Suprapubic skin (tissue), 4 donors: ENCODE measurements at regions not wholly inside any gene's neighbourhood (a gene's known extent, or its start where the extent isn't known, plus 50 kb on each side); places are given as distances from the start of the nearest gene placed in this dataset.

Source experiments
- DNase-seq, 2 donors: peaks; one replicate each; pipeline ENCODE4 v3.0.0-alpha.2; 2019; ENCODE audit warnings: low spot score in 2 of 2
- H3K27ac ChIP-seq: fragments of 200-600 bp; sonication (generic); one replicate; pipeline ENCODE4 v1.5.1; 2019
- H3K27me3 ChIP-seq: fragments of 200-600 bp; sonication (generic); one replicate; pipeline ENCODE4 v1.5.1; 2019
- H3K36me3 ChIP-seq: fragments of 200-600 bp; sonication (generic); one replicate; pipeline ENCODE4 v1.5.1; 2019
- H3K4me1 ChIP-seq: fragments of 200-600 bp; sonication (generic); one replicate; pipeline ENCODE4 v1.5.1; 2019
- H3K4me3 ChIP-seq: fragments of 200-600 bp; sonication (generic); one replicate; pipeline ENCODE4 v1.5.1; 2019; ENCODE audit warnings: mild to moderate bottlenecking
- H3K9me3 ChIP-seq: fragments of 200-600 bp; sonication (generic); one replicate; pipeline ENCODE4 v1.5.1; 2019
- EP300 ChIP-seq: sonication (generic); formaldehyde crosslinking; IDR thresholded peaks from one replicate; pipeline ENCODE4 v1.6.1; 2017; ENCODE audit warnings: antibody characterized with exemption
- POLR2A ChIP-seq, 2 donors: fragments of 450-650 bp; IDR thresholded peaks; one replicate each; pipeline ENCODE4 v1.6.1; 2017; ENCODE audit warnings: antibody characterized with exemption in 2 of 2, mild to moderate bottlenecking in 2 of 2, moderate library complexity in 2 of 2
- POLR2AphosphoS5 ChIP-seq, 3 donors: sonication (generic); formaldehyde crosslinking; IDR thresholded peaks; one replicate each; pipeline ENCODE4 v1.6.1; 2017; ENCODE audit warnings: antibody characterized with exemption in 3 of 3
- WGBS: methylation state at CpG from one replicate; pipeline ENCODE4 v1.1.5; 2018; 5-methylcytosine and 5-hydroxymethylcytosine counted together
- TF ChIP-seq, protein P1 (sequence below), 2 donors: fragments of 200-600 bp in 1 of 2; fragments of 450-650 bp in 1 of 2; sonication (generic) in 1 of 2; IDR thresholded peaks; one replicate each; pipeline ENCODE4 v1.5.1; 2016 to 2019; ENCODE audit warnings: antibody characterized with exemption in 2 of 2, mild to moderate bottlenecking in 1 of 2, moderate library complexity in 1 of 2

DNA sequence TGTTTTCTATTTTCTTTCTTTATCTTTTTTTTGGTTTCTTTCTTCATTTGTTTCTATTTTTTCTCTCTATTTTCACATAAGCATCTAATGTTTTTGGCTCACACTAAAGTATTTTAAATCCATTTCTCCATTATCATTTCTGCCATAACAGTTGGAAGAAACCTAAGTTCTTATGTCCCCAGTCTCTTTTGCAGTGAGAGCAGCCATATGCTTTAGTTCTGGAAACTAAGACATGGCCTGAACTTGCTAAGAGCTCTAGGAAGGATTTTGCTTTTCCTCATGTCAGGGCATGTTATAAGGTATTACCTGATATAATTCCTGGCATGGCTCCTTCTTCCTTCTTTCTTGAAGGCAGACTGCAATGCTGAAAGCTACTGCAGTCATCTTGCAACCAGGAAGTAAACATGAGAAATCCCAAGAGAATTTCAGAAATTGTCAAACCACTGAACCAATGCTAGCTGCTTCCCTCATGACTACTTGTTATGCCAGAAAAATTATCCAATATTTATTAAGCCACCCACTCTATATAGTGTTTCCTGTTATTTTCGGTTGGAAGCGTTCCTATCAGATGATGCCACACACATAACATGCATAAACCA is 171.1 kb downstream of the TAF11L14 start:
- H3K36me3 ChIP-seq, result no peaks in the 10 kb centered on the region
- no peak for DNase-seq
- no peak overlapping the region for H3K27ac ChIP-seq
- H3K27me3 ChIP-seq, result no peaks in the 10 kb centered on the region
- WGBS, result 42% methylated on average over 2 of the region's 2 CpGs
- H3K4me1 ChIP-seq, result peaks cover 23% of the 10 kb centered on the region
- no peaks in the 10 kb centered on the region for H3K9me3 ChIP-seq
- no peak for TF ChIP-seq EP300
- TF ChIP-seq POLR2A (IDR thresholded peaks at IDR 0.05), result no peak
- TF ChIP-seq, protein P1, sequence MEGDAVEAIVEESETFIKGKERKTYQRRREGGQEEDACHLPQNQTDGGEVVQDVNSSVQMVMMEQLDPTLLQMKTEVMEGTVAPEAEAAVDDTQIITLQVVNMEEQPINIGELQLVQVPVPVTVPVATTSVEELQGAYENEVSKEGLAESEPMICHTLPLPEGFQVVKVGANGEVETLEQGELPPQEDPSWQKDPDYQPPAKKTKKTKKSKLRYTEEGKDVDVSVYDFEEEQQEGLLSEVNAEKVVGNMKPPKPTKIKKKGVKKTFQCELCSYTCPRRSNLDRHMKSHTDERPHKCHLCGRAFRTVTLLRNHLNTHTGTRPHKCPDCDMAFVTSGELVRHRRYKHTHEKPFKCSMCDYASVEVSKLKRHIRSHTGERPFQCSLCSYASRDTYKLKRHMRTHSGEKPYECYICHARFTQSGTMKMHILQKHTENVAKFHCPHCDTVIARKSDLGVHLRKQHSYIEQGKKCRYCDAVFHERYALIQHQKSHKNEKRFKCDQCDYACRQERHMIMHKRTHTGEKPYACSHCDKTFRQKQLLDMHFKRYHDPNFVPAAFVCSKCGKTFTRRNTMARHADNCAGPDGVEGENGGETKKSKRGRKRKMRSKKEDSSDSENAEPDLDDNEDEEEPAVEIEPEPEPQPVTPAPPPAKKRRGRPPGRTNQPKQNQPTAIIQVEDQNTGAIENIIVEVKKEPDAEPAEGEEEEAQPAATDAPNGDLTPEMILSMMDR (IDR thresholded peaks at IDR 0.05), result no peak
- no peak for TF ChIP-seq POLR2AphosphoS5 (IDR thresholded peaks at IDR 0.05)
- H3K4me3 ChIP-seq, result no peak overlapping the region

DNA sequence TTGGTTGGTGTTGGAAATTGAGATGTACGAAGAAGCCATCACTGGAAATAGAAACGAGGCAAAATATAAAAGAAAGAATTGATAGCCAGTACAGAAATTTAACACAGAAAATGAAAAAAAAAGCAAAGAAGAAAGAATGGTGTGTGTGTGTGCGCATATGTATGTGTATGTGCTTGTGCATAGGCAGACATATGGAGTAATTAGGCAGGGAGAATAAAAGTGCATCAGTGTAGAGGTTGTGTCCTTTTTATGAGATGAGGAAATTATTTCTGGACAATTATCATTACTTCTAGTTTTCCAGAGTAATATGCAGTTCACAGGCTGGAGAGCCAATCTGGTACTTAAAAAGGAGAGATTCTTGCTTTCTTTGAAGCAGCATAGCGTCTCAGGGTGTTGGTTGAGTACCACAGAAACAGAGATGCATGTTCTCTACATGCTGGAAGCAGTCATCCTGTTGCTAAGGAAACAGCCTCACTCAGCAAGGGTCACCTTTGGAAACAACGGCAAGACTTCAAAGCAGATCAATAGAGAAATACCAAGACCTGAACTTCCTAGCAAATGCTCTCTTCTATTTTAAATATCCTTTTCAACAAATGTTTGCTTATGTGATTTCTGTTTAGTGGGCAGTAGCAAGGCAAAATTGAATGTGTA is 172.7 kb downstream of the TAF11L14 start:
- Histone ChIP-seq H3K27me3 (no peaks in the 10 kb centered on the region), H3K4me1 (peaks cover 23% of the 10 kb centered on the region), H3K4me3 (no peak overlapping the region), H3K9me3 (no peaks in the 10 kb centered on the region), H3K27ac (no peak overlapping the region), H3K36me3 (no peaks in the 10 kb centered on the region)
- 67% methylated on average over 5 of the region's 5 CpGs for WGBS
- DNase-seq, result no peak
- TF ChIP-seq EP300 (no peak), POLR2AphosphoS5 (IDR thresholded peaks at IDR 0.05) (no peak), POLR2A (IDR thresholded peaks at IDR 0.05) (no peak)
- TF ChIP-seq, protein P1 (IDR thresholded peaks at IDR 0.05), result no peak

DNA sequence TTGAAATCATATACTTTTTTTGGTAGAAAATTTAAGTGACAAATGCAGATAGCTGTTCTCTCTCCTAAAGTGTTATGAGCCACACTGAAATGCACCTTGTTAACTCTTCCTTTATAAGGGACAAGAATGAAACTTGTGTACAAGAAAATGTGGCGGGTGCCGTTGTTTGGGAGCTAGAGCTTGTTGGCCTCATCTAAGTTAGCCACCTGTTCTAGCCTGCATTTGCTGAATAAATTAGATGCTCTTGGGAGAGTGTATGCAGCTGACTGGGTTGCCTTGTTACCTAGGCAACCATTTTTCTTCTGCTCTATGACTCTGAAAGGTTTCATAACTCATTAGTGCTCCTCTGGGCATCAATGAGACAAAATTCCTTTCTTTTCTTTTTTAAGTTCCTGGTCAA is 174.3 kb downstream of the TAF11L14 start:
- peaks cover 14% of the 10 kb centered on the region for H3K4me1 ChIP-seq
- no peak for DNase-seq
- H3K4me3 ChIP-seq, result no peak overlapping the region
- no peak for TF ChIP-seq POLR2AphosphoS5 (IDR thresholded peaks at IDR 0.05)
- TF ChIP-seq POLR2A (IDR thresholded peaks at IDR 0.05), result no peak
- no peak for TF ChIP-seq EP300
- TF ChIP-seq, protein P1 (IDR thresholded peaks at IDR 0.05), result no peak
- H3K36me3 ChIP-seq, result no peaks in the 10 kb centered on the region
- no peaks in the 10 kb centered on the region for H3K9me3 ChIP-seq
- WGBS, result 68% methylated on average over 2 of the region's 2 CpGs
- H3K27me3 ChIP-seq, result no peaks in the 10 kb centered on the region
- no peak overlapping the region for H3K27ac ChIP-seq

DNA sequence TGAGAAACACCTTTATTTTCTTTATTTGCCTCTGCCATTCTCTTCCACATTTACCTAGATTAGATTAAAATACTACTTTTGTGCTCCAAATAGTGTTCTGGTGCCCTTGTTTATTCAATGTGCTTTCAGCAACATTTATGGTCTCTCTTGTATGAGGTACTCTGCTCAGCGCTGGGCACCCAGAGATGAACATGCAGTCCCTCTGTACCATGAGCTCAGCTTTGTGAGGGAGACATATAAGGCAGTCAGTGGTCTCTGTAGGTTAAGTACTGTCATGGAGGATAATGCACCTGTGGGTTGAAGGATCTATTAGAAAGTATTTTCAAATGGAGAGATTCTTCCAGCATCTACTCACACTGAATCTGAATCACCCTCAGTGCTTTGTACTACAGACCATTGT is 176.5 kb downstream of the TAF11L14 start:
- H3K27ac ChIP-seq, result no peak overlapping the region
- H3K4me1 ChIP-seq, result peaks cover 2% of the 10 kb centered on the region
- whole genome bisulfite sequencing, result 88% methylated on average over 1 of the region's 1 CpG
- H3K9me3 ChIP-seq, result no peaks in the 10 kb centered on the region
- no peak overlapping the region for H3K4me3 ChIP-seq
- DNase-seq, result no peak
- TF ChIP-seq POLR2A (IDR thresholded peaks at IDR 0.05), result no peak
- TF ChIP-seq POLR2AphosphoS5 (IDR thresholded peaks at IDR 0.05), result no peak
- TF ChIP-seq EP300, result no peak
- TF ChIP-seq, protein P1 (IDR thresholded peaks at IDR 0.05), result no peak
- H3K36me3 ChIP-seq, result no peaks in the 10 kb centered on the region
- H3K27me3 ChIP-seq, result no peaks in the 10 kb centered on the region

DNA sequence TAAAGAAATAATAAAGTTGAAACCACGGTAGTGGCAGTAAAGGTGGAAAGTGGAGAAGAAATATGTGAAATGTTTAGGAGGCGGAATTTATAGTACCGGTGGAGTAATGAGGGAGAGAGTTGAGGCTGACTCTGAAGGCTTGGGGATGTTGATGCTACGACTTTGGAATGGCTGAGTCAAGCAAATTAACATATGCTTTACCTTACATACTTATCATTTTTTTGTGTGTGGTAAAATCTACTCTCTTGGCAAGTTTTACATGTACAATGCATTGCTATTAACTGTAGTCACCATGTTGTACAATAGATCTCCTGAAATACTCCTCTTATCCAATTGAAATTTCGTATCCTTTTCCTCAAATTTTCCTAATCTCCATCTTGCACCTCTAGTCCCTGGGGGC is 179.0 kb downstream of the TAF11L14 start:
- no peak for TF ChIP-seq POLR2A (IDR thresholded peaks at IDR 0.05)
- TF ChIP-seq, protein P1 (IDR thresholded peaks at IDR 0.05), result no peak
- TF ChIP-seq EP300, result no peak
- TF ChIP-seq POLR2AphosphoS5 (IDR thresholded peaks at IDR 0.05), result no peak
- Histone ChIP-seq H3K9me3 (no peaks in the 10 kb centered on the region), H3K36me3 (no peaks in the 10 kb centered on the region), H3K4me1 (no peaks in the 10 kb centered on the region), H3K27me3 (no peaks in the 10 kb centered on the region), H3K27ac (no peak overlapping the region), H3K4me3 (no peak overlapping the region)
- 81% methylated on average over 5 of the region's 5 CpGs for WGBS
- no peak for DNase-seq
